CD14-positive monocyte (primary cell): ENCODE measurements at regions not wholly inside any gene's neighbourhood (a gene's known extent, or its start where the extent isn't known, plus 50 kb on each side); places are given as distances from the start of the nearest gene placed in this dataset.

ENCODE experiments used
- DNase-seq, 3 donors: peaks; one replicate each; pipeline ENCODE4 v3.0.0-alpha.2; 2011 to 2022
- H2AFZ ChIP-seq: 2 replicates; pipeline ENCODE4 v1.6.0; 2012; ENCODE audit warnings: mild to moderate bottlenecking, low read depth, low read length, inconsistent platforms; ENCODE audit not compliant: insufficient read depth, poor library complexity, severe bottlenecking
- H3K27ac ChIP-seq, 2 donors: 1 replicate in 1 of 2; 2 replicates in 1 of 2; pipeline ENCODE4 v1.5.1; 2012 to 2013; ENCODE audit warnings: low read length in 2 of 2, control low read depth in 1 of 2, inconsistent platforms in 1 of 2, low read depth in 1 of 2, mild to moderate bottlenecking in 1 of 2
- H3K27me3 ChIP-seq, 2 donors: one replicate each; pipeline versions ENCODE4 v1.6.0 to v1.6.1; 2011 to 2013; ENCODE audit warnings: low read length in 2 of 2; ENCODE audit not compliant: control insufficient read depth in 2 of 2, insufficient read depth in 2 of 2
- H3K36me3 ChIP-seq, 2 donors: replicated peaks in 1 of 2; 1 replicate in 1 of 2; 2 replicates in 1 of 2; pipeline versions ENCODE4 v1.5.1 to v1.6.1; 2012 to 2013; ENCODE audit warnings: low read length in 2 of 2, control low read depth in 1 of 2, inconsistent platforms in 1 of 2, mild to moderate bottlenecking in 1 of 2; ENCODE audit not compliant: insufficient read depth in 2 of 2, control insufficient read depth in 1 of 2
- H3K4me1 ChIP-seq, 2 donors: 1 replicate in 1 of 2; 2 replicates in 1 of 2; pipeline versions ENCODE4 v1.5.1 to v1.6.1; 2012 to 2013; ENCODE audit warnings: low read length in 2 of 2, control low read depth in 1 of 2, inconsistent platforms in 1 of 2, mild to moderate bottlenecking in 1 of 2, moderate library complexity in 1 of 2; ENCODE audit not compliant: insufficient read depth in 2 of 2, control insufficient read depth in 1 of 2
- H3K4me2 ChIP-seq: replicated peaks from 2 replicates; pipeline ENCODE3; 2012; ENCODE audit warnings: low read length, moderate library complexity, mild to moderate bottlenecking; ENCODE audit not compliant: poor library complexity, severe bottlenecking; ENCODE audit errors: extremely low read depth
- H3K4me3 ChIP-seq, 3 experiments: fragments of 200-600 bp in 1 of 3; sonication (generic) in 1 of 3; replicated peaks in 1 of 3; 1 replicate in 2 of 3; 2 replicates in 1 of 3; pipeline ENCODE4 v1.5.1; 2011 to 2013; ENCODE audit warnings: low read length in 3 of 3, mild to moderate bottlenecking in 3 of 3, control low read depth in 2 of 3, low read depth in 2 of 3, inconsistent platforms in 1 of 3, moderate library complexity in 1 of 3
- H3K79me2 ChIP-seq: 2 replicates; pipeline ENCODE4 v1.6.0; 2012; ENCODE audit warnings: mild to moderate bottlenecking, control low read depth, inconsistent platforms, low read length, moderate library complexity; ENCODE audit not compliant: insufficient read depth
- H3K9ac ChIP-seq: 2 replicates; pipeline ENCODE4 v1.6.0; 2017; ENCODE audit warnings: low read length, mild to moderate bottlenecking; ENCODE audit not compliant: insufficient read depth, poor library complexity, severe bottlenecking
- H3K9me3 ChIP-seq, 2 donors: replicated peaks in 1 of 2; 1 replicate in 1 of 2; 2 replicates in 1 of 2; pipeline versions ENCODE4 v1.5.1 to v1.6.1; 2012 to 2013; ENCODE audit warnings: low read length in 2 of 2, control low read depth in 1 of 2; ENCODE audit not compliant: control insufficient read depth in 1 of 2, insufficient read depth in 1 of 2
- H4K20me1 ChIP-seq: 2 replicates; pipeline ENCODE4 v1.6.0; 2012; ENCODE audit warnings: mild to moderate bottlenecking, low read length, control low read depth, moderate library complexity; ENCODE audit not compliant: insufficient read depth
- H3K27ac Mint-ChIP-seq, 7 donors: one replicate each; pipeline ENCODE4 v1.8.0; 2020; ENCODE audit warnings: mild to moderate bottlenecking in 7 of 7, mixed read lengths in 7 of 7, moderate library complexity in 6 of 7, inconsistent platforms in 2 of 7
- H3K27me3 Mint-ChIP-seq, 3 donors: one replicate each; pipeline ENCODE4 v1.8.0; 2021 to 2022; ENCODE audit warnings: low read depth in 3 of 3, mild to moderate bottlenecking in 3 of 3, mixed read lengths in 3 of 3, moderate library complexity in 3 of 3, inconsistent platforms in 1 of 3
- H3K36me3 Mint-ChIP-seq, 2 donors: one replicate each; pipeline ENCODE4 v1.8.0; 2020; ENCODE audit warnings: mixed read lengths in 2 of 2, inconsistent platforms in 1 of 2, mild to moderate bottlenecking in 1 of 2
- H3K4me1 Mint-ChIP-seq: one replicate; pipeline ENCODE4 v1.8.0; 2020; ENCODE audit warnings: mild to moderate bottlenecking, mixed read lengths
- H3K4me3 Mint-ChIP-seq, 2 donors: one replicate each; pipeline ENCODE4 v1.8.0; 2020; ENCODE audit warnings: mild to moderate bottlenecking in 2 of 2, mixed read lengths in 2 of 2, moderate library complexity in 1 of 2
- H3K9me3 Mint-ChIP-seq, 7 donors: one replicate each; pipeline ENCODE4 v1.8.0; 2020 to 2022; ENCODE audit warnings: mixed read lengths in 7 of 7, mild to moderate bottlenecking in 6 of 7, moderate library complexity in 6 of 7, inconsistent platforms in 2 of 7
- CTCF ChIP-seq: fragments of 200-600 bp; IDR thresholded peaks from one replicate; pipeline ENCODE4 v1.8.0; 2022; ENCODE audit warnings: antibody characterized with exemption, mild to moderate bottlenecking
- WGBS: methylation state at CpG from one replicate; pipeline ENCODE4 v1.1.5; 2013; ENCODE audit warnings: missing lambda C conversion rate; ENCODE audit not compliant: insufficient coverage; 5-methylcytosine and 5-hydroxymethylcytosine counted together
- intact Hi-C, 2 donors: fragments of 100-400 bp; cut with micrococcal nuclease; formaldehyde crosslinking; loops; one replicate each; pipeline versions ENCODE4 v1.15.0 to v1.15.1; 2023

GRCh38 chr19:46943150-46943946, 76.3 kb upstream of the NPAS1 start:
- WGBS, result 100% methylated on average over 5 of the region's 10 CpGs
- peaks cover 7 to 75% of the 10 kb centered on the region in 2 donors for H3K36me3 ChIP-seq
- H3K27me3 Mint-ChIP-seq, result no peaks in the 10 kb centered on the region
- DNase-seq, result no peak
- peaks cover 7% of the 10 kb centered on the region for H4K20me1 ChIP-seq
- peaks cover 4% of the 10 kb centered on the region for H3K79me2 ChIP-seq
- no peaks in the 10 kb centered on the region for H3K9me3 ChIP-seq
- TF ChIP-seq CTCF, result no peak
- H3K4me3 Mint-ChIP-seq, result no peak overlapping the region
- H3K4me2 ChIP-seq, result no peak overlapping the region
- H3K27ac Mint-ChIP-seq, result peak overlapping the region in 3 of 7 donors; percentile 5 to 62 (median 54)
- peaks cover 0 to 1% (median 0%) of the 10 kb centered on the region in 7 donors for H3K9me3 Mint-ChIP-seq
- no peak overlapping the region for H3K4me3 ChIP-seq
- H3K9ac ChIP-seq, result no peak overlapping the region
- H3K27ac ChIP-seq, result no peak overlapping the region
- intact Hi-C loops, result no loop called here
- no peak overlapping the region for H2AFZ ChIP-seq
- H3K27me3 ChIP-seq, result no peaks in the 10 kb centered on the region
- no peaks in the 10 kb centered on the region for H3K4me1 Mint-ChIP-seq
- H3K36me3 Mint-ChIP-seq, result peaks cover 47 to 70% of the 10 kb centered on the region in 2 donors
- no peaks in the 10 kb centered on the region for H3K4me1 ChIP-seq

DNA sequence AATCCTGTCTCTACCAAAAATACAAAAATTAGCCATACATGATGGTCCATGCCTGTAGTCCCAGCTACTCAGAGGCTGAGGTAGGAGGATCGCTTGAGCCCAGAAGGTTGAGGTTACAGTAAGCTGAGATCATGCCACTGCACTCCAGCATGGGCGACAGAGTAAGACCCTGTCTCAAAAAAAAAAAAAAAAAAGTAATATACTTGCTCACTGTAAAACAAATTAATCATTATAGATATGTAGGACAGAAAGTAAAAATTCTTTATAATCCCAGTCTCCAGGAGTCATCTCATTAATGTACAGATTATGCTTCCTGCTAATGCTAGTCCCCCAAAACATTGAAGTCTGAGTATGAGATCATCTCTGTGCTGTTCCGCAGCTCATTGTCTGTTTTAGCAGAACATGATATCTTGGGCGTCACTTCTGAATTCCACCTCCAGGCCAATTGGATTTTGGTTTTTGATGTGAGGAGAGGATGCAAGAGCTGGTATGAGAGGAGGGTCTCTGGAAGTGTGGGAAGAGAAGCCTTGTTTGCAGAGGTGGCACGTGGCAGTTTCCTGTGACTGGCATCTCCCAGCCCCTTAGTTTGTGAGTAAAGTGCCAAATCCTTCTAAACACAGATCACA, 75.4 kb upstream of the NPAS1 start:
- peaks cover 4% of the 10 kb centered on the region for H3K79me2 ChIP-seq
- Mint-ChIP-seq H3K9me3 (peaks cover 0 to 1% (median 0%) of the 10 kb centered on the region in 7 donors), H3K36me3 (peaks cover 49 to 66% of the 10 kb centered on the region in 2 donors), H3K27ac (no peak overlapping the region), H3K4me1 (no peaks in the 10 kb centered on the region), H3K4me3 (no peak overlapping the region), H3K27me3 (no peaks in the 10 kb centered on the region)
- no peak for TF ChIP-seq CTCF
- no peaks in the 10 kb centered on the region for H3K9me3 ChIP-seq
- no peaks in the 10 kb centered on the region for H3K27me3 ChIP-seq
- H2AFZ ChIP-seq, result no peak overlapping the region
- peaks cover 7% of the 10 kb centered on the region for H4K20me1 ChIP-seq
- peaks cover 7 to 75% of the 10 kb centered on the region in 2 donors for H3K36me3 ChIP-seq
- 83% methylated on average over 1 of the region's 5 CpGs for WGBS
- H3K4me2 ChIP-seq, result no peak overlapping the region
- no peaks in the 10 kb centered on the region for H3K4me1 ChIP-seq
- no peak overlapping the region for H3K27ac ChIP-seq
- H3K9ac ChIP-seq, result no peak overlapping the region
- intact Hi-C loops, result no loop called here
- H3K4me3 ChIP-seq, result no peak overlapping the region
- no peak for DNase-seq
